ENCODE measurements at regions not wholly inside any gene's neighbourhood (a gene's known extent, or its start where the extent isn't known, plus 50 kb on each side); places are given as distances from the start of the nearest gene placed in this dataset.

- TF ChIP-seq CTCF (IDR thresholded peaks at IDR 0.05), result no peak
- no peak for TF ChIP-seq POLR2A (IDR thresholded peaks at IDR 0.05)
Measured at GRCh38 chr21:29242201-29242600, 56.5 kb upstream of the BACH1 start.

All from suprapubic skin (tissue), 3 donors.